ENCODE measurements at regions not wholly inside any gene's neighbourhood (a gene's known extent, or its start where the extent isn't known, plus 50 kb on each side); places are given as distances from the start of the nearest gene placed in this dataset.

GRCh38 chr10:127805950-127806349 is 69.0 kb downstream of the FOXI2 start:
- intact Hi-C loops (cut with DNase I) = no loop called here
- Histone ChIP-seq H3K27me3 (peaks cover 0 to 2% (median 0%) of the 10 kb centered on the region in 4 donors), H3K9me3 (no peaks in the 10 kb centered on the region), H3K27ac (no peak overlapping the region), H3K4me1 (no peaks in the 10 kb centered on the region), H3K4me3 (no peak overlapping the region), H3K36me3 (no peaks in the 10 kb centered on the region)
- WGBS, 2 donors = 71 to 73% methylated on average over 3 of the region's 3 CpGs
- no peak for TF ChIP-seq CTCF (IDR thresholded peaks at IDR 0.05)
- ATAC-seq (no peak), DNase-seq (no peak), FAIRE-seq (no peak)

- ATAC-seq (no peak), DNase-seq (no peak), FAIRE-seq (no peak)
- Histone ChIP-seq H3K36me3 (no peaks in the 10 kb centered on the region), H3K4me1 (no peaks in the 10 kb centered on the region), H3K4me3 (no peak overlapping the region), H3K9me3 (no peaks in the 10 kb centered on the region), H3K27me3 (peaks cover 0 to 2% (median 0%) of the 10 kb centered on the region in 4 donors), H3K27ac (no peak overlapping the region)
- WGBS, 2 donors = 56 to 58% methylated on average over 2 of the region's 2 CpGs
- TF ChIP-seq CTCF (IDR thresholded peaks at IDR 0.05) = no peak
- intact Hi-C loops (cut with DNase I) = no loop called here
Observed at GRCh38 chr10:127812041-127812440, 75.1 kb downstream of the FOXI2 start.

- DNase-seq (no peak), FAIRE-seq (no peak), ATAC-seq (no peak)
- H3K36me3 ChIP-seq = no peaks in the 10 kb centered on the region
- TF ChIP-seq CTCF (IDR thresholded peaks at IDR 0.05) = no peak
- H3K4me1 ChIP-seq = no peaks in the 10 kb centered on the region
- WGBS, 2 donors = 15 to 32% methylated on average over 2 of the region's 2 CpGs
- no peaks in the 10 kb centered on the region for H3K9me3 ChIP-seq
- H3K4me3 ChIP-seq = no peak overlapping the region
- H3K27me3 ChIP-seq = peaks cover 0 to 2% (median 0%) of the 10 kb centered on the region in 4 donors
- intact Hi-C loops (cut with DNase I) = no loop called here
- no peak overlapping the region for H3K27ac ChIP-seq
Observed at GRCh38 chr10:127813290-127813689, 76.3 kb downstream of the FOXI2 start.

- 60 to 73% methylated on average over 5 of the region's 5 CpGs for WGBS, 2 donors
Observed at GRCh38 chr10:127815147-127815546, 77.6 kb downstream of the CLRN3 start.

GRCh38 chr10:127824826-127825225 is 67.9 kb downstream of the CLRN3 start:
- Histone ChIP-seq H3K9me3 (no peaks in the 10 kb centered on the region), H3K4me1 (no peaks in the 10 kb centered on the region), H3K4me3 (no peak overlapping the region), H3K27me3 (no peaks in the 10 kb centered on the region), H3K27ac (no peak overlapping the region), H3K36me3 (no peaks in the 10 kb centered on the region)
- WGBS, 2 donors = 50 to 58% methylated on average over 2 of the region's 2 CpGs
- intact Hi-C loops (cut with DNase I) = no loop called here
- FAIRE-seq = no peak
- ATAC-seq = no peak
- no peak for DNase-seq
- no peak for TF ChIP-seq CTCF (IDR thresholded peaks at IDR 0.05)

More at GRCh38 chr10:127815147-127815546, 77.6 kb downstream of the CLRN3 start:
- FAIRE-seq (no peak), ATAC-seq (no peak), DNase-seq (no peak)
- TF ChIP-seq CTCF (IDR thresholded peaks at IDR 0.05) = no peak
- Histone ChIP-seq H3K36me3 (no peaks in the 10 kb centered on the region), H3K27me3 (no peaks in the 10 kb centered on the region), H3K9me3 (no peaks in the 10 kb centered on the region), H3K4me3 (no peak overlapping the region), H3K27ac (no peak overlapping the region), H3K4me1 (no peaks in the 10 kb centered on the region)
- intact Hi-C loops (cut with DNase I) = no loop called here
